SKM-1 treated with dmso at 0.1 percent for 144 hours (cell line): ENCODE measurements at regions not wholly inside any gene's neighbourhood (a gene's known extent, or its start where the extent isn't known, plus 50 kb on each side); places are given as distances from the start of the nearest gene placed in this dataset.

Experiments
- DNase-seq: peaks from one replicate; lab custom pipeline; 2025; ENCODE audit not compliant: unreplicated experiment; lab: John Stamatoyannopoulos, UW

GRCh38 chr3:30162579-30162978 lies 443.8 kb upstream of the TGFBR2 start:
- DNase-seq: no peak

- no peak for DNase-seq
Observed at GRCh38 chr3:30166535-30166934, 439.9 kb upstream of the TGFBR2 start.

GRCh38 chr3:30167541-30168011 lies 438.8 kb upstream of the TGFBR2 start:
- DNase-seq: no peak

GRCh38 chr3:30169487-30169886 lies 436.9 kb upstream of the TGFBR2 start:
- DNase-seq: no peak

- DNase-seq: no peak
Observed at GRCh38 chr3:30170681-30171438, 435.5 kb upstream of the TGFBR2 start.

- DNase-seq: no peak
Observed at GRCh38 chr3:30174357-30174756, 432.0 kb upstream of the TGFBR2 start.

- peak; percentile 53 for DNase-seq
Observed at GRCh38 chr3:30180310-30181177, 425.9 kb upstream of the TGFBR2 start.

GRCh38 chr3:30181178-30181465 lies 425.3 kb upstream of the TGFBR2 start:
- DNase-seq: no peak

- DNase-seq: no peak
Observed at GRCh38 chr3:30181581-30181980, 424.8 kb upstream of the TGFBR2 start.

- DNase-seq: no peak
Observed at GRCh38 chr3:30183421-30183820, 423.0 kb upstream of the TGFBR2 start.

GRCh38 chr3:30184091-30184810 lies 422.1 kb upstream of the TGFBR2 start:
- DNase-seq: no peak

- DNase-seq: no peak
Observed at GRCh38 chr3:30185872-30186271, 420.5 kb upstream of the TGFBR2 start.

GRCh38 chr3:30186741-30187219 lies 419.6 kb upstream of the TGFBR2 start:
- DNase-seq: no peak

GRCh38 chr3:30187366-30187765 lies 419.0 kb upstream of the TGFBR2 start:
- no peak for DNase-seq

- DNase-seq: no peak
Observed at GRCh38 chr3:30188713-30189112, 417.7 kb upstream of the TGFBR2 start.

GRCh38 chr3:30189900-30190299 lies 416.5 kb upstream of the TGFBR2 start:
- DNase-seq: no peak

GRCh38 chr3:30193625-30194044 lies 412.8 kb upstream of the TGFBR2 start:
- peak; percentile 75 for DNase-seq

- no peak for DNase-seq
Observed at GRCh38 chr3:30195352-30195751, 411.0 kb upstream of the TGFBR2 start.

GRCh38 chr3:30198162-30198561 lies 408.2 kb upstream of the TGFBR2 start:
- DNase-seq: peak; percentile 17

GRCh38 chr3:30199096-30199759 lies 407.2 kb upstream of the TGFBR2 start:
- DNase-seq: peak; percentile 60

GRCh38 chr3:30199855-30200254 lies 406.5 kb upstream of the TGFBR2 start:
- no peak for DNase-seq
